ENCODE measurements at regions not wholly inside any gene's neighbourhood (a gene's known extent, or its start where the extent isn't known, plus 50 kb on each side); places are given as distances from the start of the nearest gene placed in this dataset.

- no peak for TF ChIP-seq ZBTB10 (tag by site-specific recombination; IDR thresholded peaks at IDR 0.05)
Measured at GRCh38 chr12:58977476-58977875, 57.2 kb upstream of the LRIG3 start (continued).

- CTCF ChIA-PET: no interaction called here
- Histone ChIP-seq H3K4me1 (ENCODE audit: control insufficient read depth, insufficient read depth, low read length) (no peaks in the 10 kb centered on the region), H3K36me3 (ENCODE audit: control insufficient read depth in 2 of 2, insufficient read depth in 1 of 2, low read length in 2 of 2) (no peaks in the 10 kb centered on the region), H3K27ac (ENCODE audit: extremely low read depth, low read depth, low read length) (no peak overlapping the region), H3K9me3 (ENCODE audit: control insufficient read depth, insufficient read depth, low read depth, low read length) (no peaks in the 10 kb centered on the region), H3K4me3 (ENCODE audit: low read depth, low read length) (no peak overlapping the region)
- TF ChIP-seq IKZF3 (tag by site-specific recombination; IDR thresholded peaks at IDR 0.05): no peak
- TF ChIP-seq ZNF324 (tag by site-specific recombination; IDR thresholded peaks at IDR 0.05): no peak
- TF ChIP-seq ZBTB10 (tag by site-specific recombination; IDR thresholded peaks at IDR 0.05): no peak
- no peak for TF ChIP-seq ZNF426 (tag by site-specific recombination; IDR thresholded peaks at IDR 0.05)
- no peak for TF ChIP-seq ZNF280D (tag by site-specific recombination; IDR thresholded peaks at IDR 0.05)
- no peak for TF ChIP-seq ZNF335 (tag by site-specific recombination; conservative IDR thresholded peaks at IDR 0.05)
- no peak for TF ChIP-seq AEBP2 (tag by site-specific recombination; IDR thresholded peaks at IDR 0.05; ENCODE audit: borderline replicate concordance)
- TF ChIP-seq ZNF707 (tag by site-specific recombination; IDR thresholded peaks at IDR 0.05): no peak
- POLR2A ChIA-PET: no interaction called here
Measured at GRCh38 chr12:58976146-58976545, 55.8 kb upstream of the LRIG3 start.
